ENCODE measurements at regions not wholly inside any gene's neighbourhood (a gene's known extent, or its start where the extent isn't known, plus 50 kb on each side); places are given as distances from the start of the nearest gene placed in this dataset.

GRCh38 chr7:144997512-144997911 is 161.7 kb upstream of the TPK1 start:
- no peak for TF ChIP-seq CTCF (IDR thresholded peaks at IDR 0.05)
- no peak for TF ChIP-seq EP300 (IDR thresholded peaks at IDR 0.05)
